Hematopoietic multipotent progenitor cell treated with erythropoietin and hydrocortisone succinate and interleukin-3 and kit ligand, for 8 days (in vitro differentiated cells): ENCODE measurements at regions not wholly inside any gene's neighbourhood (a gene's known extent, or its start where the extent isn't known, plus 50 kb on each side); places are given as distances from the start of the nearest gene placed in this dataset.

Source experiments
- DNase-seq: peaks from one replicate; pipeline ENCODE4 v3.0.0-alpha.2; 2015

DNA sequence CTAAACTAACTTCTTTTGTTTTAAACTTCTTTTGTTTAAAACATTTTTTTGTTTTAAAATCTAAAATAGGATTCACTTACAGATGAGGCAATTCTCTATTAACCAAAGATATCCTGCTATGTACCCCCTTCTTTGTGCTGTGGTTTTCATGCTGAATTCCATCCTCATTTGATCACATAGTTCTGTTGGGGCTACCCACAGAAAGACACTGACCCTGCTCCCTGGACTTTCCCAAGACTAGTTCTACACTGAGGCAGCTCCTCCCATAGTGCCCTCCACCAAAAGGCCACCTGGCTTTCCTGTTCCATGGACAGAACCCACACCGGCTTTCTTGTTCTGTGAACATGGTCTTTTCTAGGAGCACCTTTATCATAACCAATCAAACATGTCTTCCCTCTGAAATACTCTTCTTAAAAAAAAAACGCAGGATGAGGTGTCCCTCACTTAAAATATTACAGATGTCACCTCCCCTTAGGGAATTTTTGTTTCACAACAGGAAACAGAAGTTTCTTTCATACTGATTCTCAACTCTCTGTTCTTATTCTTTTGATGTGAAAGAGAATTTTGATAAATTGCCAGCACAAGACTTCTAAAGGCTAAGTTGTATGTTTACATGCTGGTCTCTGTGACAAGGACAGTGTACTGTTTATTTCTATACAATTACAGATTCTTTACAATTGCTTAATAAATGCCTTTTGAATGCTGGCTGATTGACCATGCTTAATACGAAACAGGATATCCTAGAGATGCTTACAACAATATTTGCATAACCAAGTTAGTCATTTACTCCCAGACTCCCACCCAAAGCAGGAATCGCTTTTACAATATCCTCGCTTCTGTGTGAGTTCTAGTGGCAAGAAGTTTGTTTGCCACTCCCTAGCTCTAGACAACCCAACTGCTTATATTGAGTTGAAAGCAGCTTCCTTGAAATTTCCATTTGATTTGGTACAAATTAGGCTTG is 300.4 kb downstream of the DTWD2 start:
- DNase-seq = no peak

GRCh38 chr5:118687100-118687499 is 301.2 kb downstream of the DTWD2 start:
- no peak for DNase-seq

GRCh38 chr5:118681655-118682054 is 306.7 kb downstream of the DTWD2 start:
- DNase-seq = no peak

GRCh38 chr5:118679264-118679940 is 308.9 kb downstream of the DTWD2 start:
- DNase-seq = no peak

DNA sequence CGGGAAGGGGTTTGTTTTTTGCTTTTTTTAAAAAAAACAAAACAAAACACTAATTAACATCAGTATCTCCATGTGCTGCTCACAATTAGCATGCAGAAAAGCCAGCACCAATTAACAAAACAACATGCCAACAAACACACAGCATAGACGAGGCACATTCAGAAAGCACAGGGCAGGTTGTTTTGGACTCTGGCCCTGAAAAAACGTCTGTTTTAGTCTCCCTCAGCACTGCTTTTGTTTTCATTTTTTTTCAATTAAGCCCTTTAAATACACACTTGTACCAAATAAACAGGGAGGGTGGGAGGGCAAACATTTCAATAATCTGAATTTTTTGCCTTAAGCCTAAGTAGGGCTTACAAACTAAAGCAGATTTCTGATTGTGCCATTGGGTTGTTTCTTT is 309.6 kb downstream of the DTWD2 start:
- no peak for DNase-seq

- no peak for DNase-seq
These were observed 313.1 kb downstream of the DTWD2 start for GRCh38 chr5:118675247-118675646.

DNA sequence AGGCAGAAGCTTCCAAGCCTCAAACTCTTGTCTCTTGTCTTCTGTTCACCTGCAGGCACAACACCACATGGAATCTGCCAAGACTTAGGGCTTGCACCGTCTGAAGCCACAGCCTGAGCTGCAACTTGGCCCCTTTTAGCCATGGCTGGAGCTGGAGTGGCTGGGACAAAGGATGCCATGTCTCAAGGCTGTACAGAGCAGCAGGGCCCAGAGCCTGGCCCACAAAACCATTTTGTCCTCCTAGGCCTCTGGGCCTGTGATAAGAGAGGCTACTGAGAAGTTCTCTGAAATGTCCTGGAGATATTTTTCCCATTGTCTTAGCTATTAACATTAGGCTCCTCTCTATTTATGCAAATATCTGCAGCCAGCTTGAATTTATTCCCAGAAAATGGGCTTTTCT is 330.8 kb downstream of the DTWD2 start:
- no peak for DNase-seq

DNA sequence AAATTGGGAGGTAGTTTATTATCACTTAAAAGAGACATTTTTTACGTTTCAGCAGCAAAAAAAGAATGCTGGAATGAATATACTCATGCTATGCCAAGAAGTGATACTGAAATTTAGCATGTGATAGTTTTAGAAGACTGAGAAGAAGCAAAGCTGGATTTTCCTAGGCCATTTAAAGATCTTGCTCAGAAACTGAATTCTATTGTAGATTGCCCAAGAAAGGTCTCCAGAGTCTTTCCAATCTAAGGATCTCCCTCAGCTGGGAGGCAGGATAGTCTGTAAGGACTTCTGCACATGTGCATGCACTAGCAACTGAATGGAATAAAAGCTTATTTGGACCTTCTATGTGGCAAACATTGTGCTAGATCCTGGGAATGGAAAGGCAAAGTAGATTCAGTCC is 334.5 kb downstream of the DTWD2 start:
- DNase-seq = no peak

DNA sequence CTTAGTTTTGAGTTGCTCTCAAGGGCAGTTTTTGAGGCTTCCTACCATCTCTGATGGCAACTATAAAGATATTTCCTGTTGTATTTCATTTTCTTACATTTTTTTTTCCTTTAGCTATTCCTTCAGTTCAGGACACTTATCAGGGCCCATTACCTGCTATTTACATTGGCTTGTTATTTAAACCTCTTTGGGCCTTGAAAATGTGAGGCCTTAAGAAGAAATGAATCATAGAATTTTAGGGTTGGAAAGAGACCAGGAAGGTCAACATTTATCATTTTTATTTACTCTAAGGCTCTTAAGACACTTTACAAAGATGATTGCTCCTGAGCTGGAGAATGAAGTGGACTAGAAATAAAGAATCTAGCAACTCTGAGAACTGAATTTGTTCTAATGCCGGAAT is 335.2 kb downstream of the DTWD2 start:
- DNase-seq = no peak

- DNase-seq = no peak
These were observed 337.3 kb downstream of the DTWD2 start for GRCh38 chr5:118651002-118651401.

DNA sequence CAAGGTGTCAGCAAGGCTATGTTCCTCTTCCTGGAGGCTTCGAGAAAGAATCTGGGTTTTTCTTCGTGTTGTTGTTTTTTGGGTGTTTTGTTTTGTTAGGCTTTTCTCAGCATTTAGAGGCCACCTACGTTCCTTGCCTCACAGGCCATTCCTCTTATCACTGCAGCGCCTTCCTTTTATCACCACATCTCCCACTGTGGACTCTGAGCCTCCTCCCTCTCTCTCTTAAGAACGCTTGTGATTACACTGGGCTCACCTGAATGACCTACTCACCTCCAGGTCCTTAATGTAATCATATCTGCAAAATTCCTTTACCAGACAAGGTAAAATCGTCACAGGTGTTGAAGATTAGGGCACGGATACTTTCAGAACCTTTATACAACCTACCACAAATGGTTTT is 340.8 kb downstream of the DTWD2 start:
- no peak for DNase-seq

- no peak for DNase-seq
These were observed 341.4 kb downstream of the DTWD2 start for GRCh38 chr5:118646917-118647316.

DNA sequence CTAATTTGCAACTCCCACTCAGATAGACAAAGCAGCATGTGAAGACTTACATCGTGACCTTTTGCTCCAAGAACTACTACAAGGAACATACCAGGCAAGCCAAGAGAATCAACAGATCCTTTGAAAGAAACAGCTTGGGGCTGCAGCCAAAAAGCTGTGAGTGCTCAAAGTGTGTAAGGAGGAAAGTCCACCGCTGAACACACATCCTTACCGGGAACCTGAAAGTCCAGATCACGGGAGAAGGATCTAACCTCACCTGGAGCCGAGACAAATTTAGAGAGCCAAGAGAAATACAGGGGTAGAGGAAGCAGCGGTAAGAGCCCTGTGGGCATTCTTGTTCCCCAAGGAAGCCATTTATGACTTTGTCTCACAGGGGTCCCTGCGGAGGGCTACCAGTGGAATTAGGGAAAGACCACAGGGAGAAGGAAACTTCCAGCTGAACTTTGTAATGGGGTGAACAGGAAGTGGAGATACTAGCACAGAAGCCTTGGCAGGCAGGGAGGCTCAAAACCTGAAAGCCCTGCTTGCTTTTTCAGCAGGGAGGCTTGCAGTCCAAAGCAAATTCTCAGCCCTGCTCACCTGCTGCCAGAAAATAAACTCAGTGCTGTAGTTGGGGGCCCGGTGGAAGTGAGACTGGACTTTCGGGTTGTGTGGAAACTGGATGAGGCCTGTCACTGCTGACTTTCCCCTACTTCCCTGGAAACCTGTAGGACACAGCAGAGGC is 350.2 kb downstream of the DTWD2 start:
- DNase-seq = no peak

DNA sequence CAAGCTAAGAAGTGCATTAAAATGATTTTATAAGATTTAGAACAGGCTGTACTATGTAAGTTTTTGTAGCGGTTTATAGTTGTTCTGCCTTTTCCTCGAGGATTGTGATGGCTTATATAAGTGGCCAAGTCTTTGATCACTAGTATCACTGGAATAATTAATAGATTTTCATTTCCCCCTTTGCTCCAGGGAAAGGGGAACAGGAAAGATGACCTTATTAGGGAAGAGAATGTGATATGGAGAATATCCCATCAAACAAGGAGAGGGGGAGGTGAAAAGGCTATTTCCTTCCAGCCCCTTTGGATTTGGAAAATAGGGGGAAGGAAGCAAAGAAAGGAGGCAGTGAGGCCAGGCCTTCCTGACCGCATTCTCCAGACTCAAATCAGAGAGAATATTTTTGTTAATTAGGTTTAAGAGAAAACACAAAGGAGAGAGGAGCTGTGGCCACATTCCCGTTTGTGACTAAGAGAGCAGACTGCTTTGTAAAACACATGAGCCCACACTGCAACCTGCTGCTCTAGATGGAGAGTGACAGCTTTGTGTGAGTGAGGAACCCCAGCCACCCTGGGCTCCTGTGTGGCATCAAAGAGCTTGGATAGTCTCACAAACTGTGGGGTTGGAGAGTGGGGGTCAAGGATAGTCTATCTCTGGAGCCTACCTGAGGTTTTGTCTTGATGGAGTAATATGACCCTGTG is 359.5 kb downstream of the DTWD2 start:
- no peak for DNase-seq

- no peak for DNase-seq
These were observed 368.1 kb downstream of the DTWD2 start for GRCh38 chr5:118620233-118620632.

- DNase-seq = no peak
These were observed 368.5 kb downstream of the DTWD2 start for GRCh38 chr5:118619823-118620222.

GRCh38 chr5:118616281-118616680 is 372.1 kb downstream of the DTWD2 start:
- no peak for DNase-seq

- DNase-seq = no peak
These were observed 373.5 kb downstream of the DTWD2 start for GRCh38 chr5:118614731-118615456.

DNA sequence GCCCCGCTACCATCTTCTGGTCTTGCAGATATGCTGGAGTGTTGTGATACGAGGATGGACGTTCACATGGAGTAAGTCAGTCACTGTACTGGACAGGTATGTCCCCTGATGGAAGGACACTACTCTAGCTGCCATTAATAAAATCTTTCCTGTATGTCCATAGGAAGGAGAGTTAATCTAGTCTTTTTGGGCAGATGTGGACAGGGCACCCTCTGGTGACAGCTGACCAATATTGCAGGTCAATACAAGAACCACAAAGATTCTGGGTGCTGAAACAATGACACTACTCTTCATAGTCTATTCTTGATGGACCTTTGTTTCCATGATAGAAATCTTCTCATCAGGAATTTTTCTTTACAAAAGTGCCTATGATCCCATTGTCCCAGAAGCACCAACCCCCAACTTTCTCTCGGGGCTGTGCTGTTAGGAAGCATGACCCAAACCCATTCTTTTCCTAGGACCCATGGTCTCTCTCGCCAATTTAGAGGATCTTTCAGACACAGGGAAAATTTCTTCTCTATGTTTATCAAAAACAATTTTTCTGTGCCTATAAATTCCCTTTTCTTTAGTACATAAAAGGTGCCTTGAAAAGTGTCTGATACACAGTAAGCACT is 376.9 kb downstream of the DTWD2 start:
- peak; percentile 42 for DNase-seq

DNA sequence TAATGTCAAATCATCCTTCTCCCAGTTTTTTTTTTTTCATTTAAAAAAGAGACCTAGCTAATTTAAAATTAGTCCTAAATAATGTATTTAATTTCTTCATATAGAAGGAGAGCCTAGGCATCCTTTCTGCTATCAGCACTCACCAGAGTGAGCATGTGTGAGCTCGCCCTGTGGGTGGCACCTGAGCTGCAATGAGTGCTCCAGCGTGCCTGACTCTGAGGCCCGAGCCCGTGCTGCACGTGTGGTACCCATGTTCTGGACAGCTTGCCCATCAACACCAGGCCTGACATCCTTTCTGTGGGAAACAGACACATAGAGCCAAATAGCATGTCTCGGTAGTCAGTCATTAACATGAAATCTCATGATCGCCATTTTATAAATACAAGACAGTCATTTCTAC is 381.4 kb downstream of the DTWD2 start:
- DNase-seq = no peak

GRCh38 chr5:118605761-118606160 is 382.6 kb downstream of the DTWD2 start:
- no peak for DNase-seq

DNA sequence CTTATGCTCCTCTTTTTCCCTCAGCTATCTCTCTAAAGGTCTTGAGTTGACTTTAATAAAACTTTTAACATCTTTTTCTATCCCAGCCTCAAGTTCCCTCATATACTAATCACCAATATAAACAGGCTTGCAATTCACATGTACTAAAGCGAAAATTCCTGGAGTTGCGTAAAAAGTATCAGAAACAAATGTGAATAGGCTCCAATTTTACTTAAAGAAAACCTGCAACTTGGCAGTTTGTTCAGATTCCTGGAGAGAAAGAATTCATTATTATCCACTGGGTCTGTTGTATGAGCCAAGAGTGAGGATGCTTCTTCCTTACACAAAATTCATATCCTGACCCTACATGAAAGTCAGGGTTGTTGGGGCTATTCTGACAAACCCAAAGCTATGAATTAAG is 384.2 kb downstream of the DTWD2 start:
- DNase-seq = no peak
